B cell (primary cell): ENCODE measurements at regions not wholly inside any gene's neighbourhood (a gene's known extent, or its start where the extent isn't known, plus 50 kb on each side); places are given as distances from the start of the nearest gene placed in this dataset.

Source experiments
- ATAC-seq: fragments of 200-7000 bp; cut with Tn5 transposase; one replicate; pipeline ENCODE4 v1.10.0; 2021; ENCODE audit warnings: low read depth, mild to moderate bottlenecking, moderate number of reproducible peaks, moderate library complexity
- CTCF ChIA-PET: fragments of 350-600 bp; sonication (Branson Sonifier 250); formaldehyde crosslinking; loops from one replicate; lab custom pipeline; 2021; ENCODE audit warnings: antibody characterized with exemption, inconsistent platforms; lab: Charles Lee
- POLR2A ChIA-PET: fragments of 350-600 bp; sonication (Branson Sonifier 250); formaldehyde crosslinking; loops from one replicate; lab custom pipeline; 2021; ENCODE audit warnings: antibody characterized with exemption; lab: Charles Lee
- DNase-seq: peaks from one replicate; pipeline ENCODE4 v3.0.0; 2013
- H2AFZ ChIP-seq: 2 replicates; pipeline ENCODE4 v1.6.1; 2012; ENCODE audit warnings: mild to moderate bottlenecking, low read depth, low read length; ENCODE audit not compliant: insufficient read depth, poor library complexity, severe bottlenecking
- H3K27ac ChIP-seq, 2 donors: 1 replicate in 1 of 2; 2 replicates in 1 of 2; pipeline ENCODE4 v1.5.1; 2012 to 2013; ENCODE audit warnings: low read length in 2 of 2, mild to moderate bottlenecking in 2 of 2, moderate library complexity in 1 of 2
- H3K27me3 ChIP-seq, 4 experiments: fragments of 200-600 bp in 1 of 4; sonication (generic) in 1 of 4; replicated peaks in 1 of 4; 1 replicate in 2 of 4; 2 replicates in 2 of 4; pipeline versions ENCODE4 v1.6.1 to v1.7.0; 2013 to 2016; ENCODE audit warnings: low read length in 3 of 4, mild to moderate bottlenecking in 2 of 4, mixed read lengths in 1 of 4, moderate library complexity in 1 of 4; ENCODE audit not compliant: insufficient read depth in 4 of 4, control insufficient read depth in 3 of 4; ENCODE audit errors: control extremely low read depth in 1 of 4
- H3K36me3 ChIP-seq, 2 experiments: replicated peaks in 1 of 2; 1 replicate in 1 of 2; 2 replicates in 1 of 2; pipeline versions ENCODE4 v1.6.1 to v1.7.1; 2013; ENCODE audit warnings: low read length in 1 of 2; ENCODE audit not compliant: insufficient read depth in 2 of 2, control insufficient read depth in 1 of 2; ENCODE audit errors: control extremely low read depth in 1 of 2, extremely low read depth in 1 of 2
- H3K4me1 ChIP-seq, 2 donors: fragments of 200-600 bp in 1 of 2; sonication (generic) in 1 of 2; 1 replicate in 1 of 2; 2 replicates in 1 of 2; pipeline versions ENCODE4 v1.5.1 to v1.6.1; 2013 to 2017; ENCODE audit warnings: low read length in 2 of 2; ENCODE audit not compliant: control insufficient read depth in 2 of 2, insufficient read depth in 2 of 2
- H3K4me2 ChIP-seq: replicated peaks from 2 replicates; pipeline ENCODE3; 2012; ENCODE audit warnings: mild to moderate bottlenecking, low read depth, low read length; ENCODE audit not compliant: poor library complexity, severe bottlenecking
- H3K4me3 ChIP-seq, 5 experiments: fragments of 200-600 bp in 1 of 5; sonication (generic) in 1 of 5; 1 replicate in 3 of 5; 2 replicates in 2 of 5; pipeline versions ENCODE4 v1.5.1 to v1.7.0; 2011 to 2016; ENCODE audit warnings: low read length in 4 of 5, mild to moderate bottlenecking in 4 of 5, low read depth in 2 of 5, control low read depth in 1 of 5, moderate library complexity in 1 of 5; ENCODE audit not compliant: insufficient read depth in 1 of 5; ENCODE audit errors: control extremely low read depth in 1 of 5, extremely low read depth in 1 of 5
- H3K79me2 ChIP-seq: fragments of 200-600 bp; sonication (generic); one replicate; pipeline ENCODE4 v1.6.0; 2016; ENCODE audit warnings: low read length; ENCODE audit not compliant: control insufficient read depth, insufficient read depth
- H3K9ac ChIP-seq: fragments of 200-600 bp; sonication (generic); 2 replicates; pipeline ENCODE4 v1.6.1; 2017; ENCODE audit warnings: mild to moderate bottlenecking, low read length, moderate library complexity
- H3K9me3 ChIP-seq, 3 donors: one replicate each; pipeline versions ENCODE4 v1.6.1 to v1.7.1; 2013; ENCODE audit warnings: low read length in 2 of 3; ENCODE audit not compliant: control insufficient read depth in 2 of 3, insufficient read depth in 1 of 3; ENCODE audit errors: control extremely low read depth in 1 of 3
- H4K20me1 ChIP-seq: 2 replicates; pipeline ENCODE4 v1.6.0; 2012; ENCODE audit warnings: mild to moderate bottlenecking, low read length; ENCODE audit not compliant: insufficient read depth, control insufficient read depth, poor library complexity, severe bottlenecking
- H3K27ac Mint-ChIP-seq: one replicate; pipeline ENCODE4 v1.8.0; 2021; ENCODE audit warnings: mixed read lengths
- H3K27me3 Mint-ChIP-seq: one replicate; pipeline ENCODE4 v1.8.0; 2021; ENCODE audit warnings: mixed read lengths
- H3K4me1 Mint-ChIP-seq: one replicate; pipeline ENCODE4 v1.8.0; 2021; ENCODE audit warnings: mixed read lengths
- H3K4me3 Mint-ChIP-seq: one replicate; pipeline ENCODE4 v1.8.0; 2021; ENCODE audit warnings: mixed read lengths
- H3K9me3 Mint-ChIP-seq: one replicate; pipeline ENCODE4 v1.8.0; 2022; ENCODE audit warnings: mixed read lengths; ENCODE audit not compliant: insufficient read depth
- CTCF ChIP-seq: fragments of 200-600 bp; IDR thresholded peaks from one replicate; pipeline ENCODE4 v1.8.0; 2022; ENCODE audit warnings: antibody characterized with exemption, mild to moderate bottlenecking
- EZH2 ChIP-seq: IDR thresholded peaks from 2 replicates; pipeline ENCODE4 v1.6.1; 2012; ENCODE audit warnings: borderline replicate concordance, low read depth, mild to moderate bottlenecking, moderate library complexity, low read length; ENCODE audit not compliant: insufficient read depth, poor library complexity, severe bottlenecking
- WGBS: methylation state at CpG from one replicate; pipeline ENCODE4 v1.1.5; 2013; ENCODE audit warnings: missing lambda C conversion rate; ENCODE audit not compliant: insufficient coverage; 5-methylcytosine and 5-hydroxymethylcytosine counted together
- intact Hi-C: fragments of 100-400 bp; cut with micrococcal nuclease; formaldehyde crosslinking; loops from one replicate; pipeline ENCODE4 v1.10.0; 2022

- H3K27me3 ChIP-seq = no peaks in the 10 kb centered on the region
- no peaks in the 10 kb centered on the region for H3K36me3 ChIP-seq
- Mint-ChIP-seq H3K9me3 (no peaks in the 10 kb centered on the region), H3K27ac (no peak overlapping the region), H3K4me3 (no peak overlapping the region), H3K27me3 (peaks cover 4% of the 10 kb centered on the region), H3K4me1 (no peaks in the 10 kb centered on the region)
- no peak overlapping the region for H3K4me3 ChIP-seq
- DNase-seq (no peak), ATAC-seq (no peak)
- no peaks in the 10 kb centered on the region for H3K4me1 ChIP-seq
- H3K79me2 ChIP-seq = no peaks in the 10 kb centered on the region
- ChIA-PET CTCF (no interaction called here), POLR2A (no interaction called here)
- H3K4me2 ChIP-seq = no peak overlapping the region
- H3K9me3 ChIP-seq = no peaks in the 10 kb centered on the region
- H3K9ac ChIP-seq = no peak overlapping the region
- no peak overlapping the region for H2AFZ ChIP-seq
- no peak overlapping the region for H3K27ac ChIP-seq
- H4K20me1 ChIP-seq = no peaks in the 10 kb centered on the region
- no CpG with 5 or more reads among the region's 1 CpG for WGBS
- intact Hi-C loops = no loop called here
- no peak for TF ChIP-seq CTCF
- no peak for TF ChIP-seq EZH2
Observed at GRCh38 chr7:21159506-21159905, 268.4 kb upstream of the SP4 start.

GRCh38 chr7:21160401-21160800, 267.5 kb upstream of the SP4 start:
- Histone ChIP-seq H3K27me3 (no peaks in the 10 kb centered on the region), H3K9me3 (no peaks in the 10 kb centered on the region), H3K36me3 (no peaks in the 10 kb centered on the region), H3K4me3 (no peak overlapping the region), H3K79me2 (no peaks in the 10 kb centered on the region), H4K20me1 (no peaks in the 10 kb centered on the region), H3K27ac (no peak overlapping the region), H2AFZ (no peak overlapping the region), H3K4me1 (no peaks in the 10 kb centered on the region), H3K9ac (no peak overlapping the region), H3K4me2 (no peak overlapping the region)
- 94% methylated on average over 4 of the region's 5 CpGs for WGBS
- H3K4me3 Mint-ChIP-seq = no peak overlapping the region
- CTCF ChIA-PET = no interaction called here
- H3K27me3 Mint-ChIP-seq = peaks cover 11% of the 10 kb centered on the region
- ATAC-seq (no peak), DNase-seq (no peak)
- H3K9me3 Mint-ChIP-seq = no peaks in the 10 kb centered on the region
- intact Hi-C loops = no loop called here
- TF ChIP-seq EZH2 (no peak), CTCF (no peak)
- POLR2A ChIA-PET = no interaction called here
- no peak overlapping the region for H3K27ac Mint-ChIP-seq
- H3K4me1 Mint-ChIP-seq = no peaks in the 10 kb centered on the region
